Activated CD4-positive, alpha-beta T cell treated with anti-CD3 and anti-CD28 coated beads, Interleukin-2, amount 50 U/mL, for 16 hours (primary cell): ENCODE measurements at regions not wholly inside any gene's neighbourhood (a gene's known extent, or its start where the extent isn't known, plus 50 kb on each side); places are given as distances from the start of the nearest gene placed in this dataset.

Experiments
- DNase-seq: peaks from one replicate; pipeline ENCODE4 v3.0.0-alpha.2; 2020

DNA sequence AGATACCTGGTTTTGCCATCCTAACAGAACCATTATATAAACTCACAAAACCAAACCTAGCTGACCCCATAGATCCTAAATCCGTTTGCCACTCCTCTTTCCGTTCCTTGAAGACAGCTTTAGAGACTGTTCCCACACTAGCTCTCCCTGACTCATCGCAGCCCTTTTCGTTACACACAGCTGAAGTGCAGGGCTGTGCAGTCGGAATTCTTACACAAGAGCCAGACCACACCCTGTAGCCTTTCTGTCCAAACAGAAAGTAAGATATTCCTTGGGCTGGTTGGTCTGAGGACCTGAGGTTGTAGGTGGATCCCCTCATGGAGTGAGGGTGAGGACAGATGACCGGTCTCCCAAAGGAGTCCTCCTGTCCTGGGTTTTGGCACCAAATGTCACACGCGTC, 56.7 kb upstream of the NAA35 start:
- no peak for DNase-seq

DNA sequence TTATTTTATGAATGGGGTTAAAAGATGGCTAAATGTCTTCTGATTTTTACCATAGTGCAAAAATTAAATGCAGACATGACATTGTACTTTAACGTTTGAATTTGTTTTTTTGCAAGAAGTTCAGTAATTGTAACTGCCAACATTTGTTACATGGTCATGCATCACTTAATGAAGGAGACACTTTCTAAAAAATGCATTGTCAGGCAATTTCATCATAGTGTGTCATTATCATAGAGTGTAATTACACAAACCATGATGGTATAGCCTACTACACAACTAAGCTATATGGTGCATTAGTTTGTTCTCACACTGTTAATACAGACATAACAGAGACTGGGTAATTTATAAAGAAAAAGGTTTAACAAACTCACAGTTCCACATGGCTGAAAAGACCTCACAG, 50.0 kb upstream of the NAA35 start:
- no peak for DNase-seq
